GM19463 (cell line): ENCODE measurements at regions not wholly inside any gene's neighbourhood (a gene's known extent, or its start where the extent isn't known, plus 50 kb on each side); places are given as distances from the start of the nearest gene placed in this dataset.
"Not testable (repeated sequence)": the region's sequence is repeated elsewhere in the genome, so short reads cannot be mapped to it uniquely, and the experiment has no call there.

ENCODE experiments used
- ATAC-seq: cut with Tn5 transposase; IDR thresholded peaks from one replicate; pipeline ENCODE4 v1.9.1; 2021; ENCODE audit warnings: mild to moderate bottlenecking, moderate library complexity; ENCODE audit not compliant: unreplicated experiment

- no peak for ATAC-seq
Observed at GRCh38 chrX:33989936-33990335, 142.2 kb downstream of the FAM47A start.

- ATAC-seq, result no peak
Observed at GRCh38 chrX:33987458-33987857, 144.7 kb downstream of the FAM47A start.

- no peak for ATAC-seq
Observed at GRCh38 chrX:33974676-33975075, 157.4 kb downstream of the FAM47A start.

- ATAC-seq, result no peak
Observed at GRCh38 chrX:33970028-33970967, 161.8 kb downstream of the FAM47A start.

- no peak for ATAC-seq
Observed at GRCh38 chrX:33969105-33969504, 163.0 kb downstream of the FAM47A start.

GRCh38 chrX:33968611-33969010 is 163.5 kb downstream of the FAM47A start:
- no peak for ATAC-seq

- no peak for ATAC-seq
Observed at GRCh38 chrX:33949300-33949699, 182.8 kb downstream of the FAM47A start.

- not testable (repeated sequence) for ATAC-seq
Observed at GRCh38 chrX:33926249-33926648, 205.9 kb downstream of the FAM47A start.

- no peak for ATAC-seq
Observed at GRCh38 chrX:33923262-33923661, 208.9 kb downstream of the FAM47A start.

- ATAC-seq, result no peak
Observed at GRCh38 chrX:33909836-33910235, 222.3 kb downstream of the FAM47A start.

- ATAC-seq, result no peak
Observed at GRCh38 chrX:33908898-33909297, 223.2 kb downstream of the FAM47A start.

- ATAC-seq, result no peak
Observed at GRCh38 chrX:33908074-33908473, 224.0 kb downstream of the FAM47A start.

GRCh38 chrX:33906971-33907370 is 225.1 kb downstream of the FAM47A start:
- ATAC-seq, result no peak

GRCh38 chrX:33892670-33893069 is 239.4 kb downstream of the FAM47A start:
- ATAC-seq, result no peak

GRCh38 chrX:33855251-33855650 is 276.9 kb downstream of the FAM47A start:
- no peak for ATAC-seq

GRCh38 chrX:33852146-33852545 is 280.0 kb downstream of the FAM47A start:
- not testable (repeated sequence) for ATAC-seq

- ATAC-seq, result no peak
Observed at GRCh38 chrX:33840176-33840575, 291.9 kb downstream of the FAM47A start.

GRCh38 chrX:33831211-33831610 is 300.9 kb downstream of the FAM47A start:
- no peak for ATAC-seq

GRCh38 chrX:33817266-33817665 is 314.8 kb downstream of the FAM47A start:
- no peak for ATAC-seq

- ATAC-seq, result no peak
Observed at GRCh38 chrX:33808636-33809035, 323.5 kb downstream of the FAM47A start.

GRCh38 chrX:33784548-33784947 is 347.6 kb downstream of the FAM47A start:
- ATAC-seq, result no peak

- no peak for ATAC-seq
Observed at GRCh38 chrX:33741807-33742206, 390.3 kb downstream of the FAM47A start.

GRCh38 chrX:33735182-33735581 is 396.9 kb downstream of the FAM47A start:
- ATAC-seq, result no peak
